ENCODE measurements at regions not wholly inside any gene's neighbourhood (a gene's known extent, or its start where the extent isn't known, plus 50 kb on each side); places are given as distances from the start of the nearest gene placed in this dataset.

- intact Hi-C loops (cut with micrococcal nuclease) = no loop called here
Observed at GRCh38 chr4:144202081-144202480, 61.6 kb upstream of the GYPA start.

GRCh38 chr4:144203155-144203554 is 62.6 kb upstream of the GYPA start:
- intact Hi-C loops (cut with micrococcal nuclease) = no loop called here

GRCh38 chr4:144204431-144204830 is 63.9 kb upstream of the GYPA start:
- intact Hi-C loops (cut with micrococcal nuclease) = no loop called here

- intact Hi-C loops (cut with micrococcal nuclease) = no loop called here
Observed at GRCh38 chr4:144206711-144207110, 66.2 kb upstream of the GYPA start.

- intact Hi-C loops (cut with micrococcal nuclease) = no loop called here
Observed at GRCh38 chr4:144208074-144208473, 67.6 kb upstream of the GYPA start.

- intact Hi-C loops (cut with micrococcal nuclease) = no loop called here
Observed at GRCh38 chr4:144209491-144209890, 69.0 kb upstream of the GYPA start.

- intact Hi-C loops (cut with micrococcal nuclease) = no loop called here
Observed at GRCh38 chr4:144213371-144213770, 72.9 kb upstream of the GYPA start.

GRCh38 chr4:144223149-144223548 is 82.6 kb upstream of the GYPA start:
- intact Hi-C loops (cut with micrococcal nuclease) = no loop called here

GRCh38 chr4:144223661-144224060 is 83.1 kb upstream of the GYPA start:
- intact Hi-C loops (cut with micrococcal nuclease) = no loop called here

GRCh38 chr4:144259285-144259684 is 118.8 kb upstream of the GYPA start:
- intact Hi-C loops (cut with micrococcal nuclease) = no loop called here

GRCh38 chr4:144267084-144267483 is 126.6 kb upstream of the GYPA start:
- intact Hi-C loops (cut with micrococcal nuclease) = no loop called here

- intact Hi-C loops (cut with micrococcal nuclease) = no loop called here
Observed at GRCh38 chr4:144280688-144281087, 140.2 kb upstream of the GYPA start.

GRCh38 chr4:144283526-144283925 is 143.0 kb upstream of the GYPA start:
- intact Hi-C loops (cut with micrococcal nuclease) = no loop called here

- intact Hi-C loops (cut with micrococcal nuclease) = no loop called here
Observed at GRCh38 chr4:144284026-144284425, 143.5 kb upstream of the GYPA start.

- intact Hi-C loops (cut with micrococcal nuclease) = no loop called here
Observed at GRCh38 chr4:144288011-144288903, 147.7 kb upstream of the GYPA start.

GRCh38 chr4:144289667-144290428 is 149.3 kb upstream of the GYPA start:
- intact Hi-C loops (cut with micrococcal nuclease) = no loop called here

GRCh38 chr4:144291164-144291563 is 150.6 kb upstream of the GYPA start:
- intact Hi-C loops (cut with micrococcal nuclease) = no loop called here

GRCh38 chr4:144294211-144294610 is 153.7 kb upstream of the GYPA start:
- intact Hi-C loops (cut with micrococcal nuclease) = no loop called here

GRCh38 chr4:144295286-144295995 is 154.9 kb upstream of the GYPA start:
- intact Hi-C loops (cut with micrococcal nuclease) = no loop called here

GRCh38 chr4:144296941-144297340 is 156.4 kb upstream of the GYPA start:
- intact Hi-C loops (cut with micrococcal nuclease) = no loop called here

GRCh38 chr4:144298519-144298918 is 158.0 kb upstream of the GYPA start:
- intact Hi-C loops (cut with micrococcal nuclease) = no loop called here

- intact Hi-C loops (cut with micrococcal nuclease) = no loop called here
Observed at GRCh38 chr4:144300616-144301015, 160.1 kb upstream of the GYPA start.

All from T-helper 2 cell treated with Interferon-gamma antibody and Interleukin-4, amounts not matched to agents 100 ng/mL and 5 ng/mL, for 36 hours (primary cell).